Upper lobe of left lung (tissue), 6 donors: ENCODE measurements at regions not wholly inside any gene's neighbourhood (a gene's known extent, or its start where the extent isn't known, plus 50 kb on each side); places are given as distances from the start of the nearest gene placed in this dataset.

Source experiments
- ATAC-seq, 2 donors: fragments of 200-7000 bp; cut with Tn5 transposase; one replicate each; pipeline ENCODE4 v1.9.1; 2022; ENCODE audit warnings: mild to moderate bottlenecking in 2 of 2, moderate library complexity in 2 of 2; ENCODE audit not compliant: low FRiP score in 2 of 2
- DNase-seq, 2 donors: peaks; one replicate each; pipeline ENCODE4 v3.0.0-alpha.2; 2019 to 2020
- H3K27ac ChIP-seq, 4 donors: fragments of 200-600 bp; sonication (generic); one replicate each; pipeline ENCODE4 v1.5.1; 2016 to 2019
- H3K27me3 ChIP-seq, 4 donors: fragments of 200-600 bp; sonication (generic); one replicate each; pipeline ENCODE4 v1.5.1; 2017 to 2019
- H3K36me3 ChIP-seq, 4 donors: fragments of 200-600 bp; sonication (generic); one replicate each; pipeline ENCODE4 v1.5.1; 2016 to 2019
- H3K4me1 ChIP-seq, 4 donors: fragments of 200-600 bp; sonication (generic); one replicate each; pipeline ENCODE4 v1.5.1; 2018 to 2019
- H3K4me3 ChIP-seq, 4 donors: fragments of 200-600 bp; sonication (generic); one replicate each; pipeline ENCODE4 v1.5.1; 2017 to 2019; ENCODE audit warnings: mild to moderate bottlenecking in 2 of 4, moderate library complexity in 1 of 4
- H3K9me3 ChIP-seq, 4 donors: fragments of 200-600 bp; sonication (generic); one replicate each; pipeline ENCODE4 v1.5.1; 2018 to 2019
- CTCF ChIP-seq, 6 experiments: fragments of 450-650 bp in 4 of 6; fragments of 200-600 bp in 2 of 6; sonication (generic) in 2 of 6; IDR thresholded peaks; one replicate each; pipeline ENCODE4 v1.5.1; 2016 to 2019; ENCODE audit warnings: antibody characterized with exemption in 6 of 6
- EP300 ChIP-seq, 4 donors: sonication (generic); formaldehyde crosslinking; IDR thresholded peaks; one replicate each; pipeline ENCODE4 v1.5.1; 2017; ENCODE audit warnings: antibody characterized with exemption in 4 of 4, control low read depth in 2 of 4
- POLR2A ChIP-seq, 4 donors: fragments of 450-650 bp; IDR thresholded peaks; one replicate each; pipeline ENCODE4 v1.5.1; 2016 to 2017; ENCODE audit warnings: antibody characterized with exemption in 4 of 4, mild to moderate bottlenecking in 2 of 4
- POLR2AphosphoS5 ChIP-seq, 2 donors: sonication (generic); formaldehyde crosslinking; IDR thresholded peaks; one replicate each; pipeline ENCODE4 v1.5.1; 2017; ENCODE audit warnings: antibody characterized with exemption in 2 of 2
- WGBS, 2 donors: methylation state at CpG; one replicate each; pipeline ENCODE4 v1.1.5; 2017 to 2018; 5-methylcytosine and 5-hydroxymethylcytosine counted together
- donor health status: DM: no; HTN: no; CAD: no; lungs with moderate emphysema.
- donor health status: DM: no; HTN: yes; CAD: no; lungs with severe emphysema.

GRCh38 chr15:61282661-61283060 is 53.6 kb upstream of the RORA start:
- ATAC-seq: no peak
- H3K27ac ChIP-seq: no peak overlapping the region
- H3K4me1 ChIP-seq: no peaks in the 10 kb centered on the region
- DNase-seq: no peak
- 74 to 87% methylated on average over 4 of the region's 4 CpGs for WGBS, 2 donors
- no peaks in the 10 kb centered on the region for H3K36me3 ChIP-seq
- no peaks in the 10 kb centered on the region for H3K9me3 ChIP-seq
- no peaks in the 10 kb centered on the region for H3K27me3 ChIP-seq
- no peak overlapping the region for H3K4me3 ChIP-seq
- no peak for TF ChIP-seq CTCF (IDR thresholded peaks at IDR 0.05)
- TF ChIP-seq POLR2A (IDR thresholded peaks at IDR 0.05): no peak
- no peak for TF ChIP-seq EP300 (IDR thresholded peaks at IDR 0.05)
- TF ChIP-seq POLR2AphosphoS5 (IDR thresholded peaks at IDR 0.05): no peak

GRCh38 chr15:61281328-61281727 is 52.2 kb upstream of the RORA start:
- no peaks in the 10 kb centered on the region for H3K4me1 ChIP-seq
- 68 to 76% methylated on average over 1 of the region's 1 CpG for WGBS, 2 donors
- ATAC-seq: no peak

More at GRCh38 chr15:61281328-61281727, 52.2 kb upstream of the RORA start:
- no peak overlapping the region for H3K4me3 ChIP-seq
- DNase-seq: no peak
- no peaks in the 10 kb centered on the region for H3K9me3 ChIP-seq
- H3K27me3 ChIP-seq: no peaks in the 10 kb centered on the region
- no peak overlapping the region for H3K27ac ChIP-seq
- TF ChIP-seq CTCF (IDR thresholded peaks at IDR 0.05): no peak
- no peak for TF ChIP-seq POLR2A (IDR thresholded peaks at IDR 0.05)
- TF ChIP-seq POLR2AphosphoS5 (IDR thresholded peaks at IDR 0.05): no peak
- TF ChIP-seq EP300 (IDR thresholded peaks at IDR 0.05): no peak
- H3K36me3 ChIP-seq: no peaks in the 10 kb centered on the region
